GM12878 (cell line): ENCODE measurements at regions not wholly inside any gene's neighbourhood (a gene's known extent, or its start where the extent isn't known, plus 50 kb on each side); places are given as distances from the start of the nearest gene placed in this dataset.

Source experiments
- ATAC-seq: fragments of 200-7000 bp; cut with Tn5 transposase; 3 replicates; pipeline ENCODE4 v1.9.1; 2020; ENCODE audit warnings: mild to moderate bottlenecking, moderate library complexity
- BruUV-seq: library from RNA; stranded (reverse); fragments of 400-500 nt; replicated peaks from 2 replicates; lab custom pipeline; 2021; lab: Mats Ljungman, UMichigan
- CTCF ChIA-PET: fragments of 300-600 bp; sonication (Branson Sonifier 250); formaldehyde crosslinking; extraction: SDS; loops from one replicate; lab custom pipeline; 2021; ENCODE audit warnings: inconsistent platforms; lab: Yijun Ruan, JAX
- POLR2A ChIA-PET: fragments of 350-600 bp; formaldehyde crosslinking; extraction: SDS; loops from one replicate; lab custom pipeline; 2021; ENCODE audit warnings: inconsistent platforms; lab: Charles Lee
- RAD21 ChIA-PET: fragments of 300-600 bp; sonication (Branson Sonifier 250); formaldehyde crosslinking; loops from one replicate; lab custom pipeline; 2023; ENCODE audit warnings: antibody characterized with exemption; ENCODE audit not compliant: unreplicated experiment; lab: Charles Lee
- SMC1A ChIA-PET: fragments of 300-600 bp; sonication (Branson Sonifier 250); formaldehyde crosslinking; loops from one replicate; lab custom pipeline; 2023; ENCODE audit not compliant: unreplicated experiment, uncharacterized antibody; lab: Charles Lee
- DNase-seq: peaks from one replicate; pipeline ENCODE4 v3.0.0-alpha.2; 2011; ENCODE audit warnings: low read depth, low spot score
- FAIRE-seq: peaks from 3 replicates; lab custom pipeline; 2011; peaks lifted over from hg19 to GRCh38; lab: Jason Lieb, UNC
- H2AFZ ChIP-seq: 2 replicates; pipeline ENCODE4 v1.6.0; 2011; ENCODE audit warnings: low read depth, low read length, control low read depth; ENCODE audit not compliant: control insufficient read depth
- H3K27ac ChIP-seq: 2 replicates; pipeline ENCODE4 v1.5.1; 2011; ENCODE audit warnings: control low read depth; ENCODE audit not compliant: control insufficient read depth, insufficient read depth
- H3K27me3 ChIP-seq, 2 experiments: replicated peaks in 1 of 2; 2 replicates each; pipeline versions ENCODE4 v1.6.0 to v1.6.1; 2011; ENCODE audit warnings: low read length in 1 of 2; ENCODE audit not compliant: control insufficient read depth in 2 of 2, insufficient read depth in 2 of 2
- H3K36me3 ChIP-seq, 2 experiments: 2 replicates each; pipeline ENCODE4 v1.5.1; 2011; ENCODE audit warnings: low read length in 1 of 2; ENCODE audit not compliant: control insufficient read depth in 2 of 2, insufficient read depth in 2 of 2
- H3K4me1 ChIP-seq: 2 replicates; pipeline ENCODE4 v1.6.1; 2011; ENCODE audit warnings: mild to moderate bottlenecking, low read length, moderate library complexity, mixed read lengths; ENCODE audit not compliant: control insufficient read depth, insufficient read depth
- H3K4me2 ChIP-seq: 2 replicates; pipeline ENCODE4 v1.6.0; 2011; ENCODE audit warnings: control low read depth; ENCODE audit not compliant: control insufficient read depth, insufficient read depth
- H3K4me3 ChIP-seq: fragments of 200-600 bp; sonication (generic); 2 replicates; pipeline ENCODE4 v1.5.1; 2016
- H3K79me2 ChIP-seq: 2 replicates; pipeline ENCODE4 v1.6.0; 2011; ENCODE audit warnings: low read length; ENCODE audit not compliant: control insufficient read depth, insufficient read depth
- H3K9ac ChIP-seq: 2 replicates; pipeline ENCODE4 v1.8.0; 2011; ENCODE audit warnings: low read length, control low read depth, mixed read lengths; ENCODE audit not compliant: control insufficient read depth, insufficient read depth
- H3K9me3 ChIP-seq: replicated peaks from 3 replicates; pipeline ENCODE4 v1.5.1; 2011; ENCODE audit warnings: mild to moderate bottlenecking, low read length; ENCODE audit not compliant: control insufficient read depth, insufficient read depth
- H4K20me1 ChIP-seq: 2 replicates; pipeline ENCODE4 v1.6.0; 2011; ENCODE audit not compliant: control insufficient read depth, insufficient read depth
- ATF2 ChIP-seq: IDR thresholded peaks from 2 replicates; pipeline ENCODE4 v1.6.1; 2012; ENCODE audit warnings: low read length, inconsistent platforms
- GATAD2B ChIP-seq: fragments of 450-650 bp; conservative IDR thresholded peaks from 2 replicates; pipeline ENCODE4 v1.6.1; 2017; ENCODE audit warnings: low read depth, mild to moderate bottlenecking, moderate library complexity
- IKZF2 ChIP-seq, 2 experiments: fragments of 450-650 bp; IDR thresholded peaks; 2 replicates each; pipeline ENCODE4 v1.6.1; 2017; ENCODE audit warnings: mild to moderate bottlenecking in 2 of 2, moderate library complexity in 2 of 2
- IRF4 ChIP-seq: IDR thresholded peaks from 2 replicates; pipeline ENCODE4 v1.6.1; 2011; ENCODE audit warnings: low read depth, low read length
- PML ChIP-seq: IDR thresholded peaks from 2 replicates; pipeline ENCODE4 v1.6.1; 2012; ENCODE audit warnings: low read length, inconsistent platforms
- RAD21 ChIP-seq: IDR thresholded peaks from 2 replicates; pipeline ENCODE4 v1.6.1; 2011; ENCODE audit warnings: mild to moderate bottlenecking, low read depth, low read length, moderate library complexity; ENCODE audit not compliant: insufficient read depth
- RELB ChIP-seq: fragments of 450-650 bp; IDR thresholded peaks from 2 replicates; pipeline ENCODE4 v1.6.1; 2017; ENCODE audit warnings: low read depth, mild to moderate bottlenecking, moderate library complexity
- SMC3 ChIP-seq: IDR thresholded peaks from 2 replicates; pipeline ENCODE4 v1.6.1; 2011; ENCODE audit warnings: low read length, improper control_type of control experiment, borderline replicate concordance
- SRF ChIP-seq, 2 experiments: IDR thresholded peaks; 2 replicates each; pipeline ENCODE4 v1.6.1; 2011; ENCODE audit warnings: low read depth in 2 of 2, low read length in 2 of 2, mild to moderate bottlenecking in 1 of 2, moderate library complexity in 1 of 2
- STAT1 ChIP-seq: fragments of 450-650 bp; conservative IDR thresholded peaks from 2 replicates; pipeline ENCODE4 v1.6.1; 2014; ENCODE audit warnings: antibody characterized with exemption, mild to moderate bottlenecking
- ZNF622 ChIP-seq: fragments of 450-650 bp; IDR thresholded peaks from 2 replicates; pipeline ENCODE4 v1.6.1; 2017; ENCODE audit warnings: mild to moderate bottlenecking, inconsistent platforms
- WGBS: methylation state at CpG from one replicate; pipeline ENCODE4 v1.1.6; 2016; ENCODE audit warnings: low lambda C conversion rate; ENCODE audit not compliant: insufficient replicate concordance, insufficient coverage; ENCODE audit errors: missing lambda C conversion rate; 5-methylcytosine and 5-hydroxymethylcytosine counted together
- in situ Hi-C: fragments of 300-500 bp; cut with MboI; formaldehyde crosslinking; loops from 9 replicates; pipeline ENCODE4 v1.14.3; 2018; ENCODE audit warnings: mixed read lengths
- intact Hi-C: fragments of 100-400 bp; cut with micrococcal nuclease; formaldehyde crosslinking; loops from one replicate; pipeline ENCODE4 v1.14.2; 2022; ENCODE audit not compliant: unreplicated experiment

- no peak overlapping the region for H3K27ac ChIP-seq
- FAIRE-seq (no peak), ATAC-seq (no peak), DNase-seq (no peak)
- in situ Hi-C loops = loop anchor here (10.0 kb wide), 1 partner anchor 519 kb away; no protein-coding TSS in a partner anchor
- H2AFZ ChIP-seq = no peak overlapping the region
- ChIA-PET POLR2A (no interaction called here), RAD21 (interaction anchor here (1.9 to 4.1 kb wide), 2 partner anchors 211 to 220 kb away, joined by 10 to 28 read pairs; no protein-coding TSS in a partner anchor), CTCF (interaction anchor here (1.0 to 5.7 kb wide), 5 partner anchors 86 to 514 kb away, joined by 3 to 69 read pairs (median 4); no protein-coding TSS in a partner anchor), SMC1A (interaction anchor here (0.7 to 2.8 kb wide), 4 partner anchors 211 to 220 kb away, joined by 3 to 14 read pairs (median 4); no protein-coding TSS in a partner anchor)
- H3K4me1 ChIP-seq = no peaks in the 10 kb centered on the region
- intact Hi-C loops = loop anchor here (5.0 to 10.0 kb wide), 2 partner anchors 389 to 516 kb away; no protein-coding TSS in a partner anchor
- BruUV-seq = no TSS peak
- H3K36me3 ChIP-seq = no peaks in the 10 kb centered on the region
- no peaks in the 10 kb centered on the region for H3K27me3 ChIP-seq
- TF ChIP-seq PML (no peak), GATAD2B (no peak), ZNF622 (no peak)
- no peaks in the 10 kb centered on the region for H4K20me1 ChIP-seq
- 6% methylated on average over 1 of the region's 1 CpG for WGBS
- no peak overlapping the region for H3K4me2 ChIP-seq
- H3K4me3 ChIP-seq = no peak overlapping the region
- no peaks in the 10 kb centered on the region for H3K79me2 ChIP-seq
- no peak overlapping the region for H3K9ac ChIP-seq
- H3K9me3 ChIP-seq = no peaks in the 10 kb centered on the region; the same call in 2 of the 3 replicates
Observed at GRCh38 chr6:165886169-165886568, 223.1 kb upstream of the PDE10A start.

GRCh38 chr6:165884813-165885765 is 222.0 kb upstream of the PDE10A start:
- H3K4me2 ChIP-seq = no peak overlapping the region
- intact Hi-C loops = loop anchor here (1.0 to 10.0 kb wide), 4 partner anchors 213 to 517 kb away; no protein-coding TSS in a partner anchor
- H3K36me3 ChIP-seq = no peaks in the 10 kb centered on the region
- 22% methylated on average over 32 of the region's 32 CpGs for WGBS
- H3K27ac ChIP-seq = no peak overlapping the region
- POLR2A ChIA-PET = no interaction called here
- H3K79me2 ChIP-seq = no peaks in the 10 kb centered on the region
- H3K4me3 ChIP-seq = no peak overlapping the region
- ATAC-seq (peak; percentile 100), FAIRE-seq (peak; percentile 77), DNase-seq (peak; percentile 5)
- no peaks in the 10 kb centered on the region; the same call in 2 of the 3 replicates for H3K9me3 ChIP-seq
- RAD21 ChIA-PET = interaction anchor here (0.5 to 4.1 kb wide), 4 partner anchors 212 to 683 kb away, joined by 3 to 28 read pairs (median 8); no protein-coding TSS in a partner anchor
- H3K4me1 ChIP-seq = no peaks in the 10 kb centered on the region
- no peak overlapping the region for H3K9ac ChIP-seq
- in situ Hi-C loops = loop anchor here (5.0 to 10.0 kb wide), 2 partner anchors 212 to 520 kb away; no protein-coding TSS in a partner anchor
- no peaks in the 10 kb centered on the region for H4K20me1 ChIP-seq
- CTCF ChIA-PET = interaction anchor here (0.6 to 5.7 kb wide), 10 partner anchors 24 to 515 kb away, joined by 3 to 69 read pairs (median 4); no protein-coding TSS in a partner anchor
- H2AFZ ChIP-seq = peak overlapping the region; percentile 48; the same call in 1 of the 2 replicates
- no TSS peak for BruUV-seq
- SMC1A ChIA-PET = interaction anchor here (0.7 to 2.8 kb wide), 5 partner anchors 210 to 221 kb away, joined by 3 to 14 read pairs (median 3); no protein-coding TSS in a partner anchor
- H3K27me3 ChIP-seq = no peaks in the 10 kb centered on the region
- TF ChIP-seq SRF (IDR thresholded peaks at IDR 0.05; ENCODE audit: low read depth in 2 of 2, low read length in 2 of 2) (no peak), RELB (no peak), ATF2 (no peak), STAT1 (no peak), IKZF2 (IDR thresholded peaks at IDR 0.05) (no peak), RAD21 (peak; percentile 83), SMC3 (peak; percentile 89), IRF4 (peak; percentile 12; the same call in 1 of the 2 replicates)
